Pulmonary artery endothelial cell (primary cell): ENCODE measurements at regions not wholly inside any gene's neighbourhood (a gene's known extent, or its start where the extent isn't known, plus 50 kb on each side); places are given as distances from the start of the nearest gene placed in this dataset.
"Not testable (repeated sequence)": the region's sequence is repeated elsewhere in the genome, so short reads cannot be mapped to it uniquely, and the experiment has no call there.

Experiments used
- DNase-seq: peaks from one replicate; pipeline ENCODE4 v3.0.0-alpha.2; 2011; ENCODE audit warnings: low read depth, low spot score

DNA sequence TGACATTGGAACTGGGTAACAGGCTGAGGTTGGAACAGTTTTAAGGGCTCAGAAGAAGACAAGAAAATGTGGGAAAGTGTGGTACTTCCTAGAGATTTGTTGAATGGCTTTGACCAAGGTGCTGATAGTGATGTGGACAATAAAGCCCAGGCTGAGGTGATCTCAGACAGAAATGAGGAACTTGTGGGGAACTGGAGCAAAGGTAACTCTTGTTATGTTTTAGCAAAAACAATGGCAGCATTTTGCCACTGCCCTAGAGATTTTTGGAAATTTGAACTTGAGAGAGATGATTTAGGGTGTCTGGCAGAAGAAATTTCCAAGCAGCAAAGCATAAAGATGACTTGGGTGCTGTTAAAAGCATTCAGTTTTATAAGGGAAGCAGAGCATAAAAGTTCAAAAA, 474.7 kb upstream of the ADGRB3 start:
- no peak for DNase-seq

- no peak for DNase-seq
Observed at GRCh38 chr6:68159433-68159832, 475.6 kb upstream of the ADGRB3 start.

GRCh38 chr6:68158256-68158655, 476.8 kb upstream of the ADGRB3 start:
- DNase-seq = no peak

GRCh38 chr6:68144667-68145066, 490.4 kb upstream of the ADGRB3 start:
- DNase-seq = no peak

GRCh38 chr6:68141190-68141589, 493.9 kb upstream of the ADGRB3 start:
- DNase-seq = no peak

GRCh38 chr6:68139130-68139529, 496.0 kb upstream of the ADGRB3 start:
- DNase-seq = no peak

DNA sequence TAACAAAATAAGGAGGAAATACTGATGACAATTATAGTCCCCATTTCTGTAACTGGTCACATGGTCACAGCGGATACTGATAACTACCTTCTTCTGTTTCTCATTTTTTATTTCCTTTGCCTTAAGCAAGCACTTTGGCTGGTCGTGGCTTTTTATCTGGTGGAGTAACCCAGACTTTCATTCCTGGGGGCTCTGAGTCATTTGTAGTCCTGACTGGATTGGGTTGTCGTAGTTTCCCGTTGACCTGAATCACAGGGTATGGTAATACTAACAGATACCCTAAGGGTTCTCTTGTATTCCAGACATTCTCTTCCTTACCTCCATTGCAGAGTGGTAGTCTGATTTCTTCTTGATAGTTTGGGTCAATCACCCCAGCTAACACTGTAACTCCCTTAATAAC, 500.3 kb upstream of the ADGRB3 start:
- DNase-seq = no peak

- no peak for DNase-seq
Observed at GRCh38 chr6:68128211-68128610, 506.9 kb upstream of the ADGRB3 start.

- DNase-seq = no peak
Observed at GRCh38 chr6:68127074-68127473, 508.0 kb upstream of the ADGRB3 start.

- DNase-seq = no peak
Observed at GRCh38 chr6:68126089-68126749, 508.9 kb upstream of the ADGRB3 start.

DNA sequence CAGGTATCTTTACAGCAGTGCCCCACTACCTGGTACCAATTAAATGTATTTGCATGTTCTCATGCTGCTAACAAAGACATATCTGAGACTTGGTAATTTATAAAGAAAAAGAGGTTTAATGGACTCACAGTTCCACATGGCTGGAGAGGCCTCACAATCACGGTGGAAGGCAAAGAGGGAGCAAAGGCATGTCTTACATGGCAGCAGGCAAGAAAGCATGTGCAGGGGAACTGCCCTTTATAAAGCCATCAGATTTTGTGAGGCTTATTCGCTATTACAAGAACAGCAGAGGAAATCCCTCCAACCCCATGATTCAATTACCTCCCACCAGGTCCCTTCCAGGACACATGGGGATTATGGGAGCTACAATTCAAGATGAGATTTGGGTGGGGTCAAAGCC, 512.1 kb upstream of the ADGRB3 start:
- DNase-seq = not testable (repeated sequence)

GRCh38 chr6:68122032-68122431, 513.0 kb upstream of the ADGRB3 start:
- no peak for DNase-seq

- DNase-seq = not testable (repeated sequence)
Observed at GRCh38 chr6:68120954-68121353, 514.1 kb upstream of the ADGRB3 start.

- DNase-seq = no peak
Observed at GRCh38 chr6:68114463-68115047, 520.5 kb upstream of the ADGRB3 start.

DNA sequence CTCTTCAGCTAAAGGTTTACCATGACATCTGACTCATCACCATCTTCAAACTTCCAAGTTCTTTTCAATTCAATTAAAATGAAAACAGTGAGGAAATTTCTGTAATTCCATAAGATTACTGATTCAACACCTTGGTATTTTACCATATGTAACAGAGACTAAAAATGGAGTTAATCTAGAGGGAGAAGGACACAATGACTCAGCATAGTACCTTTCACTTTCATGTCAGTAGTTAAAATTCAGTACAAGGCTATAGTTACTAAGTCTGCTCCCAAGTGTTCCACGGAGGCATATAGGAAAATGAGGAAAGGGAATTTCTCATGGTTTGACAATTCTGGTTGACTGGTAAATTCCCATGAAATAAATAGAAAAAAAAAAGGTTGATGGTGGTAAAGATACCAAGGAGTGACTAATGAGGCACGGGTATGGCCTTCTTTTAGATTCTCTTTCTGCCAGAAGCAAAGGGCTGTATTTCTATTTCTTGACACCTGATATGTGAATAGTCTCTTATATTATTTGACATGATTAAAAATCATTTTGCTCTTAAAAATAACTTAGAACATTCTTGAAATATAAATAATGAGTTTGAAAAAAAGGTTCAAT, 526.7 kb upstream of the ADGRB3 start:
- no peak for DNase-seq

GRCh38 chr6:68094070-68094469, 541.0 kb upstream of the ADGRB3 start:
- no peak for DNase-seq

- DNase-seq = no peak
Observed at GRCh38 chr6:68087399-68088133, 547.5 kb upstream of the ADGRB3 start.

- no peak for DNase-seq
Observed at GRCh38 chr6:68086199-68086598, 548.9 kb upstream of the ADGRB3 start.

- DNase-seq = not testable (repeated sequence)
Observed at GRCh38 chr6:68085599-68085998, 549.5 kb upstream of the ADGRB3 start.

GRCh38 chr6:68082086-68082485, 553.0 kb upstream of the ADGRB3 start:
- DNase-seq = no peak

DNA sequence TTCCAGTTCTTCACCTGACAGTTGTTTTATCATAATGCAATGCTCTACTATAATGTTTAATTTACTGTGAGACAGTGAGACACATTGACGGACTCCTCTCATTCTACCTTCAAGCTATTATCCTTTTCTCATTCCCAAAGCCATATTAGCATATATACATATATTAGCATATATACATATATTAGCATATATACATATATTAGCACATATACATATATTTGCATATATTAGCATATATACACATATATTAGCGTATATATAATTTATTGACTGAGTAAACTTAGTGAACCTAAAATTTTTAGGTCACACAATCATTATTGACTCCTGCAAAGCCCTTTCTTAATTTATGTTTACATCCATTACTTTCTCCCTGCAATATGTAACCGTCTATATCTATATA, 555.0 kb upstream of the ADGRB3 start:
- DNase-seq = no peak

DNA sequence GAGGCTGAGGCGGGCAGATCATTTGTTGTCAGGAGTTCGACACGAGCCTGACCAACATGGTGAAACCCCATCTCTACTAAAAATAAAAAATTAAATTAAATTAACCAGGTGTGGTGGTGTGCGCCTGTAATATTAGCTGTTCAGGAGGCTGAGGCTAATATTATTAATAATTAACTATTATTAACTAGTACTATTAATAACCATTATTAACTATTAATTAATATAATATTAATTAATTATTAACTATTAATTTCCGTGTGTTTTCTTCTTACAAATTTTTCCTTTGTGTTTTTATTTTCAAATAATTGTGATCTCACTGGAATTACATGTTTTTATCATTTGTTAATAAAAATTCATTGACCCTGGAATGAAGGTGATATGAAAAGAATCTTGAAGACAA, 557.4 kb upstream of the ADGRB3 start:
- DNase-seq = no peak
